ENCODE measurements at regions not wholly inside any gene's neighbourhood (a gene's known extent, or its start where the extent isn't known, plus 50 kb on each side); places are given as distances from the start of the nearest gene placed in this dataset.

DNA sequence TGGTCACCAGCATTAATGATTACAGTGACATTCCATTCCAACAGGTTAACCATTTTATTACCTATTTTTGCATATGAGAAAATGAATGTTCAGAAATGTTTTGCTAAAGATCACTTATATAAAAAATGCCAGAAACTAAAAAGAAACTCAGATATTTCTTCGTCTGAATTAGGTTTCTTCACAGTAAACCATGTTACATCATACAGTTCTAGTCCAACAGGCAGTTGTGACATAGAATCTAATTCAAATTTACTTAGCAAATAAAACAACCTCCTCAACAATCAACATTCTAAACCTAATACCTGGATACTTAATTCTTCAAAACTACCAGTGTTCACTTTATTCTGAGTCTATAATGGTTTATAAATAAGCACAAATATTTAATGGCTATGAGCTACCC is 416.3 kb upstream of the LRRTM4 start:
- H3K9ac ChIP-seq (ENCODE audit: low read depth, low read length, poor library complexity) = no peak overlapping the region
- no peak overlapping the region for H3K4me3 ChIP-seq (ENCODE audit: low read length in 2 of 2)
- no peak overlapping the region for H3K4ac ChIP-seq (ENCODE audit: low read length)
- DNase-seq (ENCODE audit: low spot score) = no peak
- no peak overlapping the region for H3K27ac ChIP-seq (replicated peaks; ENCODE audit: low read length)
- H2AK5ac ChIP-seq (ENCODE audit: low read depth, low read length) = no peak overlapping the region
- H3K36me3 ChIP-seq (replicated peaks in 1 of 2; ENCODE audit: control insufficient read depth in 2 of 2, insufficient read depth in 2 of 2, low read length in 2 of 2) = no peaks in the 10 kb centered on the region
- no peak overlapping the region for H2BK15ac ChIP-seq (ENCODE audit: low read length)
- no peak overlapping the region for H3K23ac ChIP-seq (ENCODE audit: low read depth, low read length, poor library complexity)
- H3K18ac ChIP-seq (ENCODE audit: low read length) = no peak overlapping the region
- H3K9me3 ChIP-seq (replicated peaks in 1 of 2; ENCODE audit: control insufficient read depth in 2 of 2, insufficient read depth in 1 of 2, low read depth in 1 of 2, low read length in 2 of 2) = no peaks in the 10 kb centered on the region
- WGBS, 2 donors (ENCODE audit: extremely low coverage in 2 of 2, insufficient read length in 2 of 2, insufficient replicate concordance in 1 of 2) = no CpG with 5 or more reads among the region's 1 CpG
- H4K91ac ChIP-seq (ENCODE audit: low read depth, low read length, poor library complexity) = no peak overlapping the region
- H2AFZ ChIP-seq (ENCODE audit: low read length) = no peak overlapping the region
- H2BK120ac ChIP-seq (ENCODE audit: low read depth, low read length) = no peak overlapping the region
- no peaks in the 10 kb centered on the region for H3K27me3 ChIP-seq (ENCODE audit: control insufficient read depth in 3 of 3, insufficient read depth in 3 of 3, low read depth in 1 of 3, low read length in 3 of 3)
- H3K4me1 ChIP-seq (ENCODE audit: control insufficient read depth in 2 of 2, insufficient read depth in 1 of 2, low read depth in 1 of 2, low read length in 2 of 2) = no peaks in the 10 kb centered on the region
- H3K79me1 ChIP-seq (ENCODE audit: low read depth, low read length) = no peaks in the 10 kb centered on the region
- H4K8ac ChIP-seq (ENCODE audit: low read depth, low read length) = no peak overlapping the region
- no peak overlapping the region for H2BK12ac ChIP-seq (ENCODE audit: low read length)
- no peak overlapping the region for H3K4me2 ChIP-seq (ENCODE audit: insufficient read depth, low read length, poor library complexity, severe bottlenecking)
- no peak overlapping the region for H3K14ac ChIP-seq (ENCODE audit: low read length)
- no peak overlapping the region for H2BK5ac ChIP-seq (ENCODE audit: low read length)

DNA sequence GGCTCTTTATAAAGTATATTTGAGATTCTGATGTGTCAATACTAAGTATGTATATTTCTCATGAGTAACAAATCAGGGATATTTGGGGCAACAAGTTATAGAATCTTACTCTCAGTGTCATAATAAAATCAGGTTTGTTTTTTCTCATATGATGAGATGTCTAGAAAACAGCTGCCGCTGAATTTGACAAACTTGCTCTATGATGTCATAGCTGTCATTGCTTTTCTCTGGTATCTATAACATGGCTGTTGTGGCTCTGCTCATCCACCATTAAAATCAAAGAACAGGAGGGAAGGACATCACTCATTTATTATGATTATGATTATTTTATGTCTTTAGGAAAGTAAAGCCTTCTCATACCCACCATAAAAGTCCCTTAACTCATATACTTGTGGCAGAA is 417.2 kb upstream of the LRRTM4 start:
- Histone ChIP-seq H2BK12ac (ENCODE audit: low read length) (no peak overlapping the region), H3K9me3 (replicated peaks in 1 of 2; ENCODE audit: control insufficient read depth in 2 of 2, insufficient read depth in 1 of 2, low read depth in 1 of 2, low read length in 2 of 2) (no peaks in the 10 kb centered on the region), H3K27ac (replicated peaks; ENCODE audit: low read length) (no peak overlapping the region), H3K18ac (ENCODE audit: low read length) (no peak overlapping the region), H3K4me2 (ENCODE audit: insufficient read depth, low read length, poor library complexity, severe bottlenecking) (no peak overlapping the region), H4K91ac (ENCODE audit: low read depth, low read length, poor library complexity) (no peak overlapping the region), H3K79me1 (ENCODE audit: low read depth, low read length) (no peaks in the 10 kb centered on the region), H2AFZ (ENCODE audit: low read length) (no peak overlapping the region), H2AK5ac (ENCODE audit: low read depth, low read length) (no peak overlapping the region), H3K14ac (ENCODE audit: low read length) (no peak overlapping the region), H3K36me3 (replicated peaks in 1 of 2; ENCODE audit: control insufficient read depth in 2 of 2, insufficient read depth in 2 of 2, low read length in 2 of 2) (no peaks in the 10 kb centered on the region), H3K27me3 (ENCODE audit: control insufficient read depth in 3 of 3, insufficient read depth in 3 of 3, low read depth in 1 of 3, low read length in 3 of 3) (no peaks in the 10 kb centered on the region), H2BK5ac (ENCODE audit: low read length) (no peak overlapping the region), H3K9ac (ENCODE audit: low read depth, low read length, poor library complexity) (no peak overlapping the region), H3K23ac (ENCODE audit: low read depth, low read length, poor library complexity) (no peak overlapping the region), H3K4ac (ENCODE audit: low read length) (no peak overlapping the region), H2BK120ac (ENCODE audit: low read depth, low read length) (no peak overlapping the region), H4K8ac (ENCODE audit: low read depth, low read length) (no peak overlapping the region), H2BK15ac (ENCODE audit: low read length) (no peak overlapping the region), H3K4me1 (ENCODE audit: control insufficient read depth in 2 of 2, insufficient read depth in 1 of 2, low read depth in 1 of 2, low read length in 2 of 2) (no peaks in the 10 kb centered on the region), H3K4me3 (ENCODE audit: low read length in 2 of 2) (no peak overlapping the region)
- WGBS, 2 donors (ENCODE audit: extremely low coverage in 2 of 2, insufficient read length in 2 of 2, insufficient replicate concordance in 1 of 2) = no CpG with 5 or more reads among the region's 1 CpG
- no peak for DNase-seq (ENCODE audit: low spot score)

DNA sequence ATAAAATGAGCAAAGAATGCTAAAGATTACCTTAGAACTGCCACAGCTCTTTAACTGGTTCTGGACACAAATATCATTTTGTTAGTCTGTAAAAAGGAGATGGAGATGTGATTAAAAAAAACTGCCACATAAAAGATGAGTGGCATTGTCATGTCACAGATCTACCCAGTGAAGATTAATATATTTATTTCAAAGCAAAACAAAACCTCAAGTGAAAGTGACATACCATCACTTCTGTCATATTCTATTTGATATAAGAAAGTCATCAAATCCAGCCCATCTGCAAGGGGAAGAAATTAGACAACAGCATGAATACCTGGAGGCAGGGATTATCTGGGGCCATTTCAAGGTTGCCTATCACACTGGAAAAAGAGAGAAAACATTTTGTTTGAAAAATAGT is 417.6 kb upstream of the LRRTM4 start:
- Histone ChIP-seq H2BK12ac (ENCODE audit: low read length) (no peak overlapping the region), H4K8ac (ENCODE audit: low read depth, low read length) (no peak overlapping the region), H3K9me3 (replicated peaks in 1 of 2; ENCODE audit: control insufficient read depth in 2 of 2, insufficient read depth in 1 of 2, low read depth in 1 of 2, low read length in 2 of 2) (no peaks in the 10 kb centered on the region), H3K27me3 (ENCODE audit: control insufficient read depth in 3 of 3, insufficient read depth in 3 of 3, low read depth in 1 of 3, low read length in 3 of 3) (no peaks in the 10 kb centered on the region), H4K91ac (ENCODE audit: low read depth, low read length, poor library complexity) (no peak overlapping the region), H3K79me1 (ENCODE audit: low read depth, low read length) (no peaks in the 10 kb centered on the region), H3K4ac (ENCODE audit: low read length) (no peak overlapping the region), H3K27ac (replicated peaks; ENCODE audit: low read length) (no peak overlapping the region), H3K4me1 (ENCODE audit: control insufficient read depth in 2 of 2, insufficient read depth in 1 of 2, low read depth in 1 of 2, low read length in 2 of 2) (no peaks in the 10 kb centered on the region), H2BK120ac (ENCODE audit: low read depth, low read length) (no peak overlapping the region), H3K14ac (ENCODE audit: low read length) (no peak overlapping the region), H2AFZ (ENCODE audit: low read length) (no peak overlapping the region), H2AK5ac (ENCODE audit: low read depth, low read length) (no peak overlapping the region), H3K23ac (ENCODE audit: low read depth, low read length, poor library complexity) (no peak overlapping the region), H3K4me3 (ENCODE audit: low read length in 2 of 2) (no peak overlapping the region), H3K36me3 (replicated peaks in 1 of 2; ENCODE audit: control insufficient read depth in 2 of 2, insufficient read depth in 2 of 2, low read length in 2 of 2) (no peaks in the 10 kb centered on the region), H2BK5ac (ENCODE audit: low read length) (no peak overlapping the region), H3K9ac (ENCODE audit: low read depth, low read length, poor library complexity) (no peak overlapping the region), H3K18ac (ENCODE audit: low read length) (no peak overlapping the region), H3K4me2 (ENCODE audit: insufficient read depth, low read length, poor library complexity, severe bottlenecking) (no peak overlapping the region), H2BK15ac (ENCODE audit: low read length) (no peak overlapping the region)
- no peak for DNase-seq (ENCODE audit: low spot score)

DNA sequence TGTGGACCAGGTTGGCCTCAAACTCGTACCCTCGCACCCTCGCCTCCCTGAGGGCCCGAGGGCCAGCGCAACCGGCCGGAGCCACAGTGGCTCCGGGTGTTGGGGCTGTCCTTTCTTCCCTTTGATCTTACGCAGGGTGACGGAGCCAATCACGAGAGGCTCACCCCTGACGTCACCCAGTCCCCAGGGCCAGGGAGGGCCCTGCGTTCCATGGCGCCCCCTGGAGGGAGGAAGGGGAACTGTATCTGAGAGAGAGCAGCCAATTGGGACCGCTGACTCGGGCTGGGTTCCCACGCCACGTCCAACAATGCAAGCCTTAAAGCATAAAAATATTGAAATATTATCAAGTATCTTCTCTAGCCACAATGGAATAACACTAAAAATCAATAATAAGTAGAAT is 432.8 kb upstream of the LRRTM4 start:
- Histone ChIP-seq H3K4ac (ENCODE audit: low read length) (no peak overlapping the region), H3K27ac (replicated peaks; ENCODE audit: low read length) (no peak overlapping the region), H3K36me3 (replicated peaks in 1 of 2; ENCODE audit: control insufficient read depth in 2 of 2, insufficient read depth in 2 of 2, low read length in 2 of 2) (no peaks in the 10 kb centered on the region), H2BK15ac (ENCODE audit: low read length) (no peak overlapping the region), H2BK12ac (ENCODE audit: low read length) (no peak overlapping the region), H3K27me3 (ENCODE audit: control insufficient read depth in 3 of 3, insufficient read depth in 3 of 3, low read depth in 1 of 3, low read length in 3 of 3) (no peaks in the 10 kb centered on the region), H4K91ac (ENCODE audit: low read depth, low read length, poor library complexity) (no peak overlapping the region), H3K23ac (ENCODE audit: low read depth, low read length, poor library complexity) (no peak overlapping the region), H2AK5ac (ENCODE audit: low read depth, low read length) (no peak overlapping the region), H3K9ac (ENCODE audit: low read depth, low read length, poor library complexity) (no peak overlapping the region), H3K9me3 (replicated peaks in 1 of 2; ENCODE audit: control insufficient read depth in 2 of 2, insufficient read depth in 1 of 2, low read depth in 1 of 2, low read length in 2 of 2) (no peaks in the 10 kb centered on the region), H3K4me1 (ENCODE audit: control insufficient read depth in 2 of 2, insufficient read depth in 1 of 2, low read depth in 1 of 2, low read length in 2 of 2) (no peaks in the 10 kb centered on the region), H4K8ac (ENCODE audit: low read depth, low read length) (no peak overlapping the region), H3K18ac (ENCODE audit: low read length) (no peak overlapping the region), H3K4me3 (ENCODE audit: low read length in 2 of 2) (no peak overlapping the region), H3K79me1 (ENCODE audit: low read depth, low read length) (no peaks in the 10 kb centered on the region), H2BK120ac (ENCODE audit: low read depth, low read length) (no peak overlapping the region), H3K4me2 (ENCODE audit: insufficient read depth, low read length, poor library complexity, severe bottlenecking) (no peak overlapping the region), H2AFZ (ENCODE audit: low read length) (no peak overlapping the region), H2BK5ac (ENCODE audit: low read length) (no peak overlapping the region), H3K14ac (ENCODE audit: low read length) (no peak overlapping the region)
- DNase-seq (ENCODE audit: low spot score) = no peak
- WGBS, 2 donors (ENCODE audit: extremely low coverage in 2 of 2, insufficient read length in 2 of 2, insufficient replicate concordance in 1 of 2) = no CpG with 5 or more reads among the region's 18 CpGs
